Small intestine (tissue), 7 donors: ENCODE measurements at regions not wholly inside any gene's neighbourhood (a gene's known extent, or its start where the extent isn't known, plus 50 kb on each side); places are given as distances from the start of the nearest gene placed in this dataset.
A peak's percentile ranks its signal among the peaks of the same experiment; 100 is the strongest.

Experiments used
- DNase-seq, 2 donors: peaks; one replicate each; pipeline versions ENCODE4 v3.0.0 to v3.0.0-alpha.2; 2013
- FAIRE-seq: peaks from 2 replicates; lab custom pipeline; 2012; peaks lifted over from hg19 to GRCh38; lab: Jason Lieb, UNC
- H3K27ac ChIP-seq, 3 donors: one replicate each; pipeline ENCODE4 v1.5.1; 2013; ENCODE audit warnings: low read length in 2 of 3, mild to moderate bottlenecking in 2 of 3, control low read depth in 1 of 3, inconsistent platforms in 1 of 3, low read depth in 1 of 3, moderate library complexity in 1 of 3
- H3K27me3 ChIP-seq, 3 donors: one replicate each; pipeline ENCODE4 v1.6.1; 2013; ENCODE audit warnings: low read length in 3 of 3, inconsistent platforms in 1 of 3; ENCODE audit not compliant: control insufficient read depth in 3 of 3, insufficient read depth in 3 of 3
- H3K36me3 ChIP-seq, 3 donors: one replicate each; pipeline ENCODE4 v1.6.1; 2013; ENCODE audit warnings: low read length in 3 of 3, inconsistent platforms in 1 of 3, low read depth in 1 of 3, mild to moderate bottlenecking in 1 of 3, moderate library complexity in 1 of 3; ENCODE audit not compliant: control insufficient read depth in 3 of 3, insufficient read depth in 2 of 3
- H3K4me1 ChIP-seq, 3 donors: one replicate each; pipeline ENCODE4 v1.6.1; 2013; ENCODE audit warnings: low read length in 2 of 3, inconsistent platforms in 1 of 3, low read depth in 1 of 3, mild to moderate bottlenecking in 1 of 3, moderate library complexity in 1 of 3; ENCODE audit not compliant: control insufficient read depth in 3 of 3, insufficient read depth in 2 of 3
- H3K4me3 ChIP-seq, 3 donors: one replicate each; pipeline ENCODE4 v1.5.1; 2013; ENCODE audit warnings: low read length in 3 of 3, control low read depth in 1 of 3, inconsistent platforms in 1 of 3, low read depth in 1 of 3, mild to moderate bottlenecking in 1 of 3, moderate library complexity in 1 of 3
- H3K9me3 ChIP-seq, 2 donors: one replicate each; pipeline ENCODE4 v1.6.1; 2013; ENCODE audit warnings: low read depth in 1 of 2, low read length in 1 of 2; ENCODE audit not compliant: control insufficient read depth in 2 of 2, insufficient read depth in 1 of 2
- WGBS, 3 donors: extraction: QIAGEN DNeasy Blood & Tissue Kit; methylation state at CpG; one replicate each; pipeline ENCODE4 v1.1.7; 2013; 5-methylcytosine and 5-hydroxymethylcytosine counted together
- donor health status: healthy with polysubstance abuse.
- donor health status: control.
- donor health status: control.
- donor health status: Bipolar disorder and iron deficiency.
- donor health status: healthy.

DNA sequence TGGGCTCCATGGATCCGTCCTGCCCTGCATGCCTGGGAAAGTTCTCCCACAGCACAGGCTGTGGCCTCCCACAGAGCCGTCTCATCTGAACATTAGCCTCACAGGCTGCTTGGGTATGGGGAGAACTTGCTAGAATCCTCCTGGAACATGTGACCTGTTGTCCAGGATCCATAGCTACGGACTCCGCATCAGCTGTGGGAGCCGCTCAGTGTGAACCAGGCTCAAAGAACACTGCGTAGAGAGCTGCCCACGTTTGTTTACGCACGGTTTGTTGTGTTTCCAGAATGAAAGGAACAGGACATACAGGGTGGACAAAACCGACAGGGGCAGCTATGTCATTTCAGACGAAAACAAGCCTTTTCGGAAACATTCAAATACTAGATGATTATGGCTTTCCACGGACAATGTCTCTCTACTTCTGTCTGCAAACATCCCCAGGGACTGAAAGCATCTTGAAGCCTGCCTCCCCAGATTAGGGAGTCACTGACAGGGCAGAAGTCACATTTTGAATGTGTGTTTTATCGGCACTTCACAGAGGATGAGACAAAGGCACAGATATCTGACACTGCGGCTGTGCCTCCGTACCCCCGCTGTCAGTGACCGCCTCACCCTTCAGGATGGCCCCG, 390.3 kb downstream of the GADD45G start:
- peak in 1 of 2 donors; percentile 42 for DNase-seq
- peaks cover 7 to 78% (median 8%) of the 10 kb centered on the region in 3 donors for H3K4me1 ChIP-seq
- FAIRE-seq = no peak

DNA sequence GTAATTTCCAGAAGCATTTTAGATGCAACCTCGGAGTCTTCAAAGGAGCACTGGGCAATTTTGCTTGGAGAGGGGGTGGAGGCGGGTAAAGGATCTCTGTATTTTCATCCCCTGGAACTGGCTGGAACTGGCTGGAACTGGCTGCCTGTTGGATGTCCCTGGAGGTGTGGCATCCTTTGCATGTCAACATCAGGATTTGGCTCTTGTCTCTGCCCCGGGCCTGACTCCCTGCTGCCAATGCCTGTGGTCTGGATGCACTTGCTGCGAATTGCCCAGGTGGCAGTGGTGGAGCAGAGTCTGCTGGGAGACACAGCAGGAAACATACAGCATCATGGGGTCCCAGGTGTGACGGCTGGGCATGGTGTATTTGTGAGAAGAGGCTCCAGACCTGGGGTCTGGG, 391.3 kb downstream of the GADD45G start:
- no peak for DNase-seq
- Histone ChIP-seq H3K9me3 (peaks cover 0 to 15% of the 10 kb centered on the region in 2 donors), H3K27me3 (no peaks in the 10 kb centered on the region), H3K27ac (peak overlapping the region in 1 of 3 donors; percentile 70), H3K4me1 (peaks cover 11 to 88% (median 16%) of the 10 kb centered on the region in 3 donors), H3K36me3 (peaks cover 0 to 3% (median 0%) of the 10 kb centered on the region in 3 donors), H3K4me3 (no peak overlapping the region)
- FAIRE-seq = no peak
- 81 to 89% (median 88%) methylated on average over 5 of the region's 5 CpGs for WGBS, 3 donors

More for the DNA sequence above, 390.3 kb downstream of the GADD45G start:
- Histone ChIP-seq H3K9me3 (peaks cover 0 to 15% of the 10 kb centered on the region in 2 donors), H3K36me3 (peaks cover 0 to 3% (median 0%) of the 10 kb centered on the region in 3 donors), H3K4me3 (no peak overlapping the region), H3K27me3 (no peaks in the 10 kb centered on the region), H3K27ac (peak overlapping the region in 2 of 3 donors; percentile 72 to 83)
- WGBS, 3 donors = 85% methylated on average over 19 of the region's 19 CpGs

DNA sequence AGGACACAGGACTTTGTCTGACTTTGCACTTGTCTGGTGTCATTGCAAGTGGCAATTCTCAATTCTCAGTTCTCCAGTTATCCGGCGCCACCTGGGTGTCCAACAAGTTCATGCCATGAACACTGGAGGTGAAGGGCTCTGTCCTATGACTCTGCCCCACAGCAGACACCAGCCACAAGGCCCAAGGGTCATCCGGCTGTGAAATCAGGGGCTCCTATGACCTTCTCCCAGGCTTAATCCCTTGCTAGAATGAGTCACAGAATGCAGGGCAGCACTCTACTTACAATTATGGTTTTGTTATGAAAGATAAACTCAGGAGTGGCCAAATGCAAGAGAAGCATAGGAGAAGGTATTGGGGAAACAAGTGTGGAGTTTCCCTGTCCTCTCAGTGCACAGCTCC, 392.0 kb downstream of the GADD45G start:
- Histone ChIP-seq H3K4me3 (no peak overlapping the region), H3K9me3 (peaks cover 0 to 15% of the 10 kb centered on the region in 2 donors), H3K4me1 (peaks cover 11 to 92% (median 17%) of the 10 kb centered on the region in 3 donors), H3K27me3 (no peaks in the 10 kb centered on the region), H3K27ac (peak overlapping the region in 1 of 3 donors; percentile 70), H3K36me3 (peaks cover 0 to 4% (median 0%) of the 10 kb centered on the region in 3 donors)
- WGBS, 3 donors = 84 to 94% (median 87%) methylated on average over 3 of the region's 3 CpGs
- DNase-seq (peak; percentile 60 to 61), FAIRE-seq (no peak)

DNA sequence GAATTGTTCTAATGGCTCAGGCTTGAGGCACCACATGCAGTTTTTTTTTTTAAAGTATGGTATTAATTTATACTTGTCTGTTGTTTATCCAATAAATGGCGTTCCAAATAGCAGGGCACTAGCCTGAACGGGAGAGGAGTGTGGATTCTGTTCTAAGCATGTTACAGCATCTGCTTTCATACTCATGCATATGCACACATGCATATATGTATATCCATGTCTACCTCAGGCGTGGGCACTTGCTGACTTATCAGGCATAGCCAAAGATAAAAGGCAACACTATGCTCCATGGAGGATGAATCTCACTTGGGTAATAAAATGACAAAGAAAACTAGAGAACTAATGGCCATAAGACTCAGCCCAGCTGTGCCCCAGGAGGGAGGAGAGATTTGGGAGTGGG, 393.8 kb downstream of the GADD45G start:
- WGBS, 3 donors = 63 to 83% (median 73%) methylated on average over 3 of the region's 3 CpGs
- peaks cover 8 to 83% (median 17%) of the 10 kb centered on the region in 3 donors for H3K4me1 ChIP-seq
- peaks cover 0 to 5% (median 0%) of the 10 kb centered on the region in 3 donors for H3K36me3 ChIP-seq
- peaks cover 0 to 15% of the 10 kb centered on the region in 2 donors for H3K9me3 ChIP-seq
- H3K27me3 ChIP-seq = no peaks in the 10 kb centered on the region
- no peak for FAIRE-seq
- H3K4me3 ChIP-seq = no peak overlapping the region
- no peak for DNase-seq
- peak overlapping the region; percentile 42 to 97 (median 61) for H3K27ac ChIP-seq

- FAIRE-seq = no peak
- WGBS, 3 donors = 9 to 68% (median 28%) methylated on average over 3 of the region's 3 CpGs
- H3K36me3 ChIP-seq = peaks cover 0 to 5% (median 0%) of the 10 kb centered on the region in 3 donors
- H3K27me3 ChIP-seq = no peaks in the 10 kb centered on the region
- H3K9me3 ChIP-seq = peaks cover 0 to 15% of the 10 kb centered on the region in 2 donors
- no peak overlapping the region for H3K4me3 ChIP-seq
- peak overlapping the region; percentile 89 to 97 (median 92) for H3K27ac ChIP-seq
- peaks cover 8 to 78% (median 17%) of the 10 kb centered on the region in 3 donors for H3K4me1 ChIP-seq
- DNase-seq = peak; percentile 28 to 72
These were observed 394.3 kb downstream of the GADD45G start for GRCh38 chr9:89999176-89999533.

GRCh38 chr9:89999534-90000370, 394.9 kb downstream of the GADD45G start:
- no peak for FAIRE-seq
- peak overlapping the region; percentile 89 to 97 (median 92) for H3K27ac ChIP-seq

DNA sequence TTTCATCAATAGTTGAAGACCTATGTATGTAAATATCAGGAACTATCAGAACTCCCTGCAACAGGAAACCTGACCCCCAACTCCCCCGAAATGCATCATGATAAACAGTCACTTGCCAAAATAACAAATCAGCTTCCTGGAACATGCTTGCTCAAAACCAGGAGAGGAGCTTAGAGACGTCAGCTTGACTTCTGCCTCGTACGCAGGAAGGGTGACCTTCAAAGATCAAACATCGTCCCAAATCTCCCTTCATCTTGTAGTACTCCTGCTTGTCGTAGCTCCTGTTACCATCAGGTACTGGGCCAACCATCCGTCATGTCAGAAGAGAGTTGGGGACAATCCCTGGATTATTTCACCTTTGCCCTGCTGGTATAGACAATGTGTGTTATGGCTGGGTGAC, 396.1 kb downstream of the GADD45G start:
- Histone ChIP-seq H3K9me3 (peaks cover 0 to 14% of the 10 kb centered on the region in 2 donors), H3K4me3 (no peak overlapping the region), H3K27ac (peak overlapping the region in 2 of 3 donors; percentile 85 to 97), H3K36me3 (peaks cover 0 to 5% (median 0%) of the 10 kb centered on the region in 3 donors), H3K4me1 (peaks cover 8 to 60% (median 14%) of the 10 kb centered on the region in 3 donors), H3K27me3 (no peaks in the 10 kb centered on the region)
- WGBS, 3 donors = 14 to 36% (median 23%) methylated on average over 7 of the region's 7 CpGs
- DNase-seq (peak in 1 of 2 donors; percentile 32), FAIRE-seq (no peak)

More at GRCh38 chr9:89999534-90000370, 394.9 kb downstream of the GADD45G start:
- peak; percentile 93 to 96 for DNase-seq
- peaks cover 8 to 72% (median 14%) of the 10 kb centered on the region in 3 donors for H3K4me1 ChIP-seq
- peaks cover 0 to 15% of the 10 kb centered on the region in 2 donors for H3K9me3 ChIP-seq
- H3K27me3 ChIP-seq = no peaks in the 10 kb centered on the region
- H3K36me3 ChIP-seq = peaks cover 0 to 5% (median 0%) of the 10 kb centered on the region in 3 donors
- peak overlapping the region in 1 of 3 donors; percentile 20 for H3K4me3 ChIP-seq
- WGBS, 3 donors = 2 to 10% (median 6%) methylated on average over 12 of the region's 12 CpGs

DNA sequence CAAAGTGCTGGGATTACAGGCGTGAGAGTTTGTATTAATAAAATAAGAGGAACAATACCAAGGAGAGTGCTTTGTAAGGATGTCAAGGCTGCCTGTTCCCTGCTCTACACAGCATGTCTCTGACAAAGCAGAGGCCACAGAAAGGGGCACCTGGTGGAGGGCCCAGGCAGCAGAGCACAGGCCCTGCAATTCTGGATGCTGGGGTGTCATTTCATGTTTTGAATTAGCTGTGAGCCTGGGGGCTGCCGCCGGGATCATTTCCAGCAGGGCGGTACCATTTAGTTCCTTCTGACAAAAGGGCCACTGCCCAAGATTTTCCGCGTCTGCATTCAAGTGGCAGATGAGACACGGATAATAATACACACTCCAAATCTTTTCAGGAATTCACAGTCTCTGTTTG, 396.9 kb downstream of the GADD45G start:
- H3K27me3 ChIP-seq = no peaks in the 10 kb centered on the region
- peaks cover 0 to 6% of the 10 kb centered on the region in 2 donors for H3K9me3 ChIP-seq
- peaks cover 0 to 2% (median 0%) of the 10 kb centered on the region in 3 donors for H3K36me3 ChIP-seq
- H3K27ac ChIP-seq = peak overlapping the region in 1 of 3 donors; percentile 14
- no peak for FAIRE-seq
- 82 to 89% (median 83%) methylated on average over 7 of the region's 7 CpGs for WGBS, 3 donors
- no peak for DNase-seq
- peaks cover 8 to 53% (median 14%) of the 10 kb centered on the region in 3 donors for H3K4me1 ChIP-seq
- no peak overlapping the region for H3K4me3 ChIP-seq
